ENCODE measurements at regions not wholly inside any gene's neighbourhood (a gene's known extent, or its start where the extent isn't known, plus 50 kb on each side); places are given as distances from the start of the nearest gene placed in this dataset.

- no peak for DNase-seq (ENCODE audit: low read depth)
- no peak overlapping the region for H3K4me3 ChIP-seq (ENCODE audit: low read length)
- TF ChIP-seq, protein P1, sequence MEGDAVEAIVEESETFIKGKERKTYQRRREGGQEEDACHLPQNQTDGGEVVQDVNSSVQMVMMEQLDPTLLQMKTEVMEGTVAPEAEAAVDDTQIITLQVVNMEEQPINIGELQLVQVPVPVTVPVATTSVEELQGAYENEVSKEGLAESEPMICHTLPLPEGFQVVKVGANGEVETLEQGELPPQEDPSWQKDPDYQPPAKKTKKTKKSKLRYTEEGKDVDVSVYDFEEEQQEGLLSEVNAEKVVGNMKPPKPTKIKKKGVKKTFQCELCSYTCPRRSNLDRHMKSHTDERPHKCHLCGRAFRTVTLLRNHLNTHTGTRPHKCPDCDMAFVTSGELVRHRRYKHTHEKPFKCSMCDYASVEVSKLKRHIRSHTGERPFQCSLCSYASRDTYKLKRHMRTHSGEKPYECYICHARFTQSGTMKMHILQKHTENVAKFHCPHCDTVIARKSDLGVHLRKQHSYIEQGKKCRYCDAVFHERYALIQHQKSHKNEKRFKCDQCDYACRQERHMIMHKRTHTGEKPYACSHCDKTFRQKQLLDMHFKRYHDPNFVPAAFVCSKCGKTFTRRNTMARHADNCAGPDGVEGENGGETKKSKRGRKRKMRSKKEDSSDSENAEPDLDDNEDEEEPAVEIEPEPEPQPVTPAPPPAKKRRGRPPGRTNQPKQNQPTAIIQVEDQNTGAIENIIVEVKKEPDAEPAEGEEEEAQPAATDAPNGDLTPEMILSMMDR (IDR thresholded peaks at IDR 0.05; ENCODE audit: insufficient read depth, low read depth, low read length, missing control alignments) = no peak
Observed at GRCh38 chr5:29568028-29568427, 1625.5 kb upstream of the CDH6 start.

- no peak overlapping the region for H3K4me3 ChIP-seq (ENCODE audit: low read length)
- no peak for DNase-seq (ENCODE audit: low read depth)
- TF ChIP-seq, protein P1 (IDR thresholded peaks at IDR 0.05; ENCODE audit: insufficient read depth, low read depth, low read length, missing control alignments) = no peak
Observed at GRCh38 chr5:29561564-29561963, 1631.9 kb upstream of the CDH6 start.

- H3K4me3 ChIP-seq (ENCODE audit: low read length) = no peak overlapping the region
- TF ChIP-seq, protein P1 (IDR thresholded peaks at IDR 0.05; ENCODE audit: insufficient read depth, low read depth, low read length, missing control alignments) = no peak
- DNase-seq (ENCODE audit: low read depth) = no peak
Observed at GRCh38 chr5:29550523-29550922, 1643.0 kb upstream of the CDH6 start.

DNA sequence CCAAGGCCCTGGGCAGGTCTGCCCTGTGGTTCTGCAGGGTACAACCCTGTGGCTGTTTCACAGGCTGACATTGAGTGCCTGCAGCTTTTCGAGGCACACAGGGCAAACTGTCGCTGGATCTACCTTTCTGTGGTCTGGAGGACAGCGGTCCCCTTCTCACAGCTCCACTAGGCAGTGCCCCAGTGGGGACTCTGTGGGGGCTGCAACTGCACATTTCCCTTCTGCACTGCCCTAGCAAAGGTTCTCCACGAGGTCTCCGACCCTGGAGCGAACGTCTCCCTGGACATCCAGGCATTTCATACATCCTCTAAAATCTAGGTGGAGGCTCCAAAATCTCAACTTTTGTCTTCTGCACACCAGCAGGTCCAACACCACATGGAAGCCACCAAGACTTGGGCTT, 1645.2 kb upstream of the CDH6 start:
- no peak for DNase-seq (ENCODE audit: low read depth)
- H3K4me3 ChIP-seq (ENCODE audit: low read length) = no peak overlapping the region
- TF ChIP-seq, protein P1 (IDR thresholded peaks at IDR 0.05; ENCODE audit: insufficient read depth, low read depth, low read length, missing control alignments) = no peak

- no peak overlapping the region for H3K4me3 ChIP-seq (ENCODE audit: low read length)
- DNase-seq (ENCODE audit: low read depth) = no peak
- TF ChIP-seq, protein P1 (IDR thresholded peaks at IDR 0.05; ENCODE audit: insufficient read depth, low read depth, low read length, missing control alignments) = no peak
Observed at GRCh38 chr5:29547236-29547865, 1646.1 kb upstream of the CDH6 start.

- TF ChIP-seq, protein P1 (IDR thresholded peaks at IDR 0.05; ENCODE audit: insufficient read depth, low read depth, low read length, missing control alignments) = no peak
- no peak for DNase-seq (ENCODE audit: low read depth)
- H3K4me3 ChIP-seq (ENCODE audit: low read length) = no peak overlapping the region
Observed at GRCh38 chr5:29543501-29543900, 1650.0 kb upstream of the CDH6 start.

- TF ChIP-seq, protein P1 (IDR thresholded peaks at IDR 0.05; ENCODE audit: insufficient read depth, low read depth, low read length, missing control alignments) = no peak
- DNase-seq (ENCODE audit: low read depth) = no peak
- H3K4me3 ChIP-seq (ENCODE audit: low read length) = no peak overlapping the region
Observed at GRCh38 chr5:29524227-29524626, 1669.3 kb upstream of the CDH6 start.

All from epithelial cell of esophagus (primary cell).